HUES64 (cell line): ENCODE measurements at regions not wholly inside any gene's neighbourhood (a gene's known extent, or its start where the extent isn't known, plus 50 kb on each side); places are given as distances from the start of the nearest gene placed in this dataset.

Experiments
- H3K27ac ChIP-seq: 2 replicates; pipeline ENCODE4 v1.7.0; 2013; ENCODE audit warnings: low read depth, low read length, inconsistent platforms
- H3K27me3 ChIP-seq: 2 replicates; pipeline ENCODE4 v1.6.1; 2013; ENCODE audit warnings: mild to moderate bottlenecking, low read length; ENCODE audit not compliant: insufficient read depth
- H3K36me3 ChIP-seq: 2 replicates; pipeline ENCODE4 v1.6.1; 2013; ENCODE audit warnings: mild to moderate bottlenecking, low read length; ENCODE audit not compliant: insufficient read depth
- H3K4me1 ChIP-seq: 2 replicates; pipeline ENCODE4 v1.6.1; 2013; ENCODE audit warnings: mild to moderate bottlenecking, low read length, moderate library complexity; ENCODE audit not compliant: insufficient read depth
- H3K4me3 ChIP-seq: 2 replicates; pipeline ENCODE4 v1.5.1; 2013; ENCODE audit warnings: mild to moderate bottlenecking, low read length, moderate library complexity
- H3K9ac ChIP-seq: 2 replicates; pipeline ENCODE4 v1.6.1; 2013; ENCODE audit warnings: mild to moderate bottlenecking, low read depth, low read length
- H3K9me3 ChIP-seq: 2 replicates; pipeline ENCODE4 v1.6.1; 2013; ENCODE audit warnings: low read depth, low read length; ENCODE audit not compliant: insufficient read depth
- WGBS: fragments of 150-250, 120-280 bp; methylation state at CpG from one replicate; pipeline ENCODE4 v1.1.7; 2013; ENCODE audit warnings: missing lambda C conversion rate; 5-methylcytosine and 5-hydroxymethylcytosine counted together

GRCh38 chrX:121244511-121244910, 197.1 kb downstream of the GLUD2 start:
- WGBS, result 100% methylated on average over 1 of the region's 1 CpG
- no peak overlapping the region for H3K27ac ChIP-seq
- no peaks in the 10 kb centered on the region for H3K9me3 ChIP-seq
- no peak overlapping the region for H3K9ac ChIP-seq
- no peak overlapping the region for H3K4me3 ChIP-seq
- no peaks in the 10 kb centered on the region for H3K36me3 ChIP-seq
- H3K27me3 ChIP-seq, result no peaks in the 10 kb centered on the region
- H3K4me1 ChIP-seq, result no peaks in the 10 kb centered on the region

- Histone ChIP-seq H3K9me3 (no peaks in the 10 kb centered on the region), H3K27me3 (no peaks in the 10 kb centered on the region), H3K4me1 (no peaks in the 10 kb centered on the region), H3K36me3 (no peaks in the 10 kb centered on the region), H3K27ac (no peak overlapping the region), H3K4me3 (no peak overlapping the region), H3K9ac (no peak overlapping the region)
Measured at GRCh38 chrX:121245763-121246162, 198.4 kb downstream of the GLUD2 start.

DNA sequence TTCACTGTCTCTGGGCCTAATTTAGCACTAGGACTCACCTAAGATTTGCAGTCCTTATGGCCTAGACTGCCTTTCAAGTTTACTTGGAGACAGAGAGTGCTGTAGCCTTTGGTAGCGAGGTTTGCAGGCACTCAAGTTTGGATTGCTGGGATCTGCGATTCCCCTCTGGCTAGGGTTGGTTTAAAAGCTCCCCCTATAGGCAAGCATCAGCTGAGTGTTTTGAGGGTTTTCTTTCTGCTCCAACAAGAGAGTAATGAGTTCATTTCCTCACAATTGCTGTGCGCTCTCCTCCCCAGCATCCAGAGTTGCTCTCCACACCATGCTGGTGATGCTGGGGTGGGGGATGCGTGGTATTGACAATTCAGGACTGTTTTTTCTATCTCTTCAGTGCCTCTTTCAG, 206.9 kb downstream of the GLUD2 start:
- Histone ChIP-seq H3K9ac (no peak overlapping the region), H3K4me1 (no peaks in the 10 kb centered on the region), H3K27me3 (no peaks in the 10 kb centered on the region), H3K27ac (no peak overlapping the region), H3K4me3 (no peak overlapping the region), H3K36me3 (no peaks in the 10 kb centered on the region), H3K9me3 (no peaks in the 10 kb centered on the region)
- WGBS, result 51% methylated on average over 2 of the region's 4 CpGs

DNA sequence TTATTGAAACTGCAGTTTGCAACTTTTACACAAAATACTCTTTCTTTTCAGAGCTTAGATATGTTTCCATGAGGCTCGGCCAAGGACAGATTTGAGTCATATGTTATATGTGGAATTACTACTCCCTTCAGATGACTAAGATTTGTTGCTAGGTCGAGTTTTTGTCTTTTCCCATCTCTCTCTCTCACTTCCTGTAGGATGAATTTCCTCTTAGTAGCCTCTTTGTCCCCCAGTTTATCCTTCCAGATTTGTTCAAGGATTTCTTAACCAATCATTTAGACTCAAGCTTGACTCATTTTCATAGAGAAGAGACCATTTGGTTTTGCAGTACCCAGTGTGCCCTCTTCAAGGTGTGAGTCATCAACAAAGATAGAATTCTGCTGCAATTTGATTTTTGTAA, 209.2 kb downstream of the GLUD2 start:
- Histone ChIP-seq H3K9me3 (no peaks in the 10 kb centered on the region), H3K9ac (no peak overlapping the region), H3K27ac (no peak overlapping the region), H3K4me3 (no peak overlapping the region), H3K27me3 (no peaks in the 10 kb centered on the region), H3K4me1 (no peaks in the 10 kb centered on the region), H3K36me3 (no peaks in the 10 kb centered on the region)
- 100% methylated on average over 1 of the region's 2 CpGs for WGBS

DNA sequence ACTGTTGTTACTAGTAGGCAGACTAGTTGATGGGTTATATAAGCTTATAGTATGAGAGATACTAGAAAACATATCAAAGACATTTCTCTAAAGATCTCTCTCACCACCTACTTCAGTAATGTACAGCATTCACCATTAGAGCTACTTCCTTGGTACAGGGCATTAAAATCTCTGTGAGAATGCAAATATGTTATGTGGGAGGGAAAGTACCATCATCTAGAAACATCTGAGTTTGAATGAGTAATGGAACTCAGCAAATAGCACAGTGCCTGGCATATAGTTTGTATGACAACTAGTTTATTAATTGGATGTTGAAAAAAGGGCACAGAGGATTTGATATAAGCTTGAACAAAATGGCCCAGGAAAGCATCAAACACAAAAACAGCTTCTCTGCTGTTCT, 211.1 kb downstream of the GLUD2 start:
- Histone ChIP-seq H3K4me3 (no peak overlapping the region), H3K4me1 (no peaks in the 10 kb centered on the region), H3K27me3 (no peaks in the 10 kb centered on the region), H3K27ac (no peak overlapping the region), H3K9me3 (no peaks in the 10 kb centered on the region), H3K36me3 (no peaks in the 10 kb centered on the region), H3K9ac (no peak overlapping the region)

DNA sequence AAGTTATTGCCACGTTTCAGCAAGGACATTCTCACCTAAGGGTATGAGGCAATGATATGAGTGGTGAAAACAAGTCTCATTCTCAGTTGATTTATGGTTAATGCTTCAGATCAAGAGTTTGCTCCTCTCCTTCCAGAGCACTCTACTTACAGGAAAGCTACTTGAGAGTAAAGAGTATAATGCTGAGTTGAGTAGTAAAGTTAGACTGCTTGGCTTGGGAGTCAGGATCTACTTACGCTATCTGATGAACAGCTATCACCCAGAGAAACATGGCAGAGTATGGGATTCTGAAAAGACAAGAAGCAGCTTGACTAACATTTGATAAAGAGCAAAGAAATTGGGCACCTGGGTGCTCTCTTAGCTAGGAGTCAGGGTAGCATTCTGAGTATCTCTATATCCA, 211.8 kb downstream of the GLUD2 start:
- Histone ChIP-seq H3K4me1 (no peaks in the 10 kb centered on the region), H3K4me3 (no peak overlapping the region), H3K27ac (no peak overlapping the region), H3K36me3 (no peaks in the 10 kb centered on the region), H3K9me3 (no peaks in the 10 kb centered on the region), H3K27me3 (no peaks in the 10 kb centered on the region), H3K9ac (no peak overlapping the region)
- 77% methylated on average over 2 of the region's 2 CpGs for WGBS

- Histone ChIP-seq H3K9me3 (no peaks in the 10 kb centered on the region), H3K4me1 (no peaks in the 10 kb centered on the region), H3K27me3 (no peaks in the 10 kb centered on the region), H3K9ac (no peak overlapping the region), H3K4me3 (no peak overlapping the region), H3K36me3 (no peaks in the 10 kb centered on the region), H3K27ac (no peak overlapping the region)
- 80% methylated on average over 2 of the region's 2 CpGs for WGBS
Measured at GRCh38 chrX:121260596-121261240, 213.3 kb downstream of the GLUD2 start.

DNA sequence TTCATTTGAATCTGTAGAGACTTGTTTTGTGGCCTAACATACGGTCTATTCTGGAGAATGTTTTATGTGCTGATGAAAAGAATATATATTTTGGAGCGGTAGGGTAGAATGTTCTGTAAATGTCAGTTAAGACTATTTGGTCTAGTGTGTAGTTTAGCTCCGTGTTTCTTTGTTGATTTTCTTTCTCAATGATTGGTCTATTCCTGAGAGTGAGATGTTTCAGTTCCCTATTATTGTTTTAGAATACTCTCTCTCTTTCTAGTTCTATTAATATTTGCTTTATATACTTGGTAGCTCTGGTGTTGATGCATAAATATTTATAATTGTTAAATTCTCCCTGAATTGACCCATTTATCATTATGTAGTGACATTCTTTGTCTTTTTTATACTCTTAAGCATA, 236.5 kb downstream of the GLUD2 start:
- no peaks in the 10 kb centered on the region for H3K36me3 ChIP-seq
- no peak overlapping the region for H3K27ac ChIP-seq
- no peak overlapping the region for H3K9ac ChIP-seq
- no peaks in the 10 kb centered on the region for H3K4me1 ChIP-seq
- H3K9me3 ChIP-seq, result no peaks in the 10 kb centered on the region
- 84% methylated on average over 3 of the region's 3 CpGs for WGBS
- no peaks in the 10 kb centered on the region for H3K27me3 ChIP-seq
- H3K4me3 ChIP-seq, result no peak overlapping the region

DNA sequence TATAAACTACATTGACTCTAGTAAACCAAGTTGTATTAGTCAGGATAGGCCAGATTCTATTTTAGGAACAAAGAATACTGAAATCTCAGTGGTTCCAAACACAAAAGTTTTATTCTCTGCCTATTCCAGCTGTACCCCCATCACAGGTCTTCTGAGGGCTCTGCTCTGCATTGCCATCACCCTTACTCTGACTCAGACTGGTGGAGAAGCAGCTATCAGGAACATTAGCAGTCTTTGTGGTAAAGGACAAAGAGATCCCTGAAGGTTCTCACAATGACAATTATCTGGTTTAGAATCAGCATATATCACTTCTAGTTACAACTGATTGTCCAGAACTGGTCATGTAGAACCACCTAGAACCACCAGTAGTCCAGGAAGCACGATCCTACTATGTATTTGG, 251.1 kb downstream of the GLUD2 start:
- Histone ChIP-seq H3K27ac (no peak overlapping the region), H3K27me3 (no peaks in the 10 kb centered on the region), H3K9me3 (no peaks in the 10 kb centered on the region), H3K4me3 (no peak overlapping the region), H3K9ac (no peak overlapping the region), H3K36me3 (no peaks in the 10 kb centered on the region), H3K4me1 (no peaks in the 10 kb centered on the region)
- WGBS, result no CpG with 5 or more reads among the region's 1 CpG

GRCh38 chrX:121301356-121301755, 253.9 kb downstream of the GLUD2 start:
- Histone ChIP-seq H3K4me1 (no peaks in the 10 kb centered on the region), H3K9me3 (no peaks in the 10 kb centered on the region), H3K9ac (no peak overlapping the region), H3K4me3 (no peak overlapping the region), H3K36me3 (no peaks in the 10 kb centered on the region), H3K27me3 (no peaks in the 10 kb centered on the region), H3K27ac (no peak overlapping the region)
- WGBS, result 100% methylated on average over 1 of the region's 2 CpGs

DNA sequence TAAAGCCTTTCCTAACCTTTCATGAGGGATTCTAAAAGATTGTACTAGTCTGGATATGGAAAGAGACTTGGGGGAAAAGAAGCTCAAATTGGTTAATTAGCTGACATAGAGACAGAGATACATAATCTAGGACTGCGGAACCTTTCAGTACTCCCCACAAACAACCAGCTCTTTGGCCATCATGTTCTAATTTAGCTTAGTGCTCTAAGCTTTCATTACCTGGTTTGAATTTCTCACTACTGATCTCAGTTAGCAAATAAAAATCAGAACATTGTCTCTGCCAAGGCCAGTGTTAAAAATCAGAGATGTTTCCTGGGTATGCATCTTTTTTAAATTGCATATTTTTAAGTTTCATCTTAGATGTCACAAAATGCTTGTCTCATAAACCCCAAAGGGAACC, 254.4 kb downstream of the GLUD2 start:
- H3K4me3 ChIP-seq, result no peak overlapping the region
- no peaks in the 10 kb centered on the region for H3K9me3 ChIP-seq
- H3K27ac ChIP-seq, result no peak overlapping the region
- no peak overlapping the region for H3K9ac ChIP-seq
- 88% methylated on average over 1 of the region's 1 CpG for WGBS
- H3K4me1 ChIP-seq, result no peaks in the 10 kb centered on the region
- H3K36me3 ChIP-seq, result no peaks in the 10 kb centered on the region
- no peaks in the 10 kb centered on the region for H3K27me3 ChIP-seq

- Histone ChIP-seq H3K4me3 (no peak overlapping the region), H3K4me1 (no peaks in the 10 kb centered on the region), H3K9ac (no peak overlapping the region), H3K27me3 (no peaks in the 10 kb centered on the region), H3K27ac (no peak overlapping the region), H3K9me3 (no peaks in the 10 kb centered on the region), H3K36me3 (no peaks in the 10 kb centered on the region)
- 97% methylated on average over 3 of the region's 3 CpGs for WGBS
Measured at GRCh38 chrX:121307449-121307848, 260.0 kb downstream of the GLUD2 start.
